ENCODE measurements at regions not wholly inside any gene's neighbourhood (a gene's known extent, or its start where the extent isn't known, plus 50 kb on each side); places are given as distances from the start of the nearest gene placed in this dataset.

DNA sequence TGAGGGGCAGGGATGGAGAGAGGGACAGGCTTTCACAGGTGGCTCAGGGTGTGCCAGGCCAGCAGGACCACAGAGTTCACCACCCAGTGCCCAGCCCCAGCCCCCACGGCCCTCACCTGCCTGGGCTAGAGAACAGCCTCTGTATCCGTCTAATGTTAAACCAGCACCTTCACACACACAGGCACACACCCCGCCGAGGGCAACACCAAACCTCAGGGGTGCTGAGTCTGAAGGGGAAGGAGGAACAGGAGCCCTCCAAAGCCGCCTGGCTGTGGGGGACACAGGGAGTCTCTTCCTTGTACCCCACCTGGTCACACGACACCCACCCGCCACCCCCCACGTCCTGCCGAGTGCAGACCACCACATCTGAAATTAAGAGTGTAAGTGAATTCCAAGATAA is 205.8 kb upstream of the SALL3 start:
- H3K4me3 ChIP-seq (ENCODE audit: low read depth, low read length), result no peak overlapping the region
- TF ChIP-seq, protein P1, sequence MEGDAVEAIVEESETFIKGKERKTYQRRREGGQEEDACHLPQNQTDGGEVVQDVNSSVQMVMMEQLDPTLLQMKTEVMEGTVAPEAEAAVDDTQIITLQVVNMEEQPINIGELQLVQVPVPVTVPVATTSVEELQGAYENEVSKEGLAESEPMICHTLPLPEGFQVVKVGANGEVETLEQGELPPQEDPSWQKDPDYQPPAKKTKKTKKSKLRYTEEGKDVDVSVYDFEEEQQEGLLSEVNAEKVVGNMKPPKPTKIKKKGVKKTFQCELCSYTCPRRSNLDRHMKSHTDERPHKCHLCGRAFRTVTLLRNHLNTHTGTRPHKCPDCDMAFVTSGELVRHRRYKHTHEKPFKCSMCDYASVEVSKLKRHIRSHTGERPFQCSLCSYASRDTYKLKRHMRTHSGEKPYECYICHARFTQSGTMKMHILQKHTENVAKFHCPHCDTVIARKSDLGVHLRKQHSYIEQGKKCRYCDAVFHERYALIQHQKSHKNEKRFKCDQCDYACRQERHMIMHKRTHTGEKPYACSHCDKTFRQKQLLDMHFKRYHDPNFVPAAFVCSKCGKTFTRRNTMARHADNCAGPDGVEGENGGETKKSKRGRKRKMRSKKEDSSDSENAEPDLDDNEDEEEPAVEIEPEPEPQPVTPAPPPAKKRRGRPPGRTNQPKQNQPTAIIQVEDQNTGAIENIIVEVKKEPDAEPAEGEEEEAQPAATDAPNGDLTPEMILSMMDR (IDR thresholded peaks at IDR 0.05; ENCODE audit: low read depth, low read length), result no peak
- in situ Hi-C loops (cut with HindIII; ENCODE audit: low sequenced_read_pairs), result no loop called here

DNA sequence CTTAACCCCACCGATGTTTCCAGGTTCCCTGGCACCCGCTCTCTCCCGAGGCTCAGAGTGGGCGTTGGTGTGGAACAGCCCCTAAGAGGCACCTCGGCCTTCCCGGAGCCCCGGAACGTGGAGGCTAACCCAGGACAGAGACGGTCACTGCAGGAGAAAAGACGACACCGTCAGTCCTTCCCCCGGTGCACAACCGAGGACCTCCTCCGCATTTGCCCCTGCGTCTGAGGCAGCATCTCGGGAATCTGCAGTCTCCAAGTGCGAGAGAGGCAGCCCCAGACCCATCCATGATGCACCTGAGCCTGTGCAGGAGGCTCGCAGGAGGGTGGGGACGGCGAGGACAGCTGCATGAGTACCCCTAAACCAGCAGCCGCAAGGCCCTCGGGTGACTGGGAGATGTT is 204.9 kb upstream of the SALL3 start:
- H3K4me3 ChIP-seq (ENCODE audit: low read depth, low read length), result no peak overlapping the region
- DNase-seq (ENCODE audit: low read depth, low spot score), result no peak
- in situ Hi-C loops (cut with HindIII; ENCODE audit: low sequenced_read_pairs), result no loop called here
- TF ChIP-seq, protein P1 (IDR thresholded peaks at IDR 0.05; ENCODE audit: low read depth, low read length), result no peak

More for the DNA sequence above, 205.8 kb upstream of the SALL3 start:
- DNase-seq (ENCODE audit: low read depth, low spot score), result no peak

DNA sequence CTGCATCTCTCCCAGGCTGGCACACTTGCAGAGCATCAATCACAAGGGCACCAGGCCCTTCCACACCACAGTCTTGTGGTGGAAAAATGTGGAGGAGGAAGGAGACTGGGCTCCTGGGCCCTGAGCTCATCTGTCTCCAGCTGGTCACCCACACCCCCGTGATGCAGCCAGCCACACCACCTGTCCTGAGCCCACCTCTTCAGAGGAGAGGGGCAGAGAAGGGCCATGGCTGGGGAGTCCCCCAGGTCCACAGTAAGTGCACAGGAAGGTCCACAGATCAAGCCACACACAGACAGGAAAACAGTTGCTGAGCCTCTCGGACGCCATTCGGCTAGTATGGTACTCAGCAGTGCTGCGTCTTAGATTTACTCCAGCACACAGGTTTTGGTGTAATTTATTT is 203.5 kb upstream of the SALL3 start:
- H3K4me3 ChIP-seq (ENCODE audit: low read depth, low read length), result no peak overlapping the region
- TF ChIP-seq, protein P1 (IDR thresholded peaks at IDR 0.05; ENCODE audit: low read depth, low read length), result no peak
- no peak for DNase-seq (ENCODE audit: low read depth, low spot score)
- in situ Hi-C loops (cut with HindIII; ENCODE audit: low sequenced_read_pairs), result no loop called here

DNA sequence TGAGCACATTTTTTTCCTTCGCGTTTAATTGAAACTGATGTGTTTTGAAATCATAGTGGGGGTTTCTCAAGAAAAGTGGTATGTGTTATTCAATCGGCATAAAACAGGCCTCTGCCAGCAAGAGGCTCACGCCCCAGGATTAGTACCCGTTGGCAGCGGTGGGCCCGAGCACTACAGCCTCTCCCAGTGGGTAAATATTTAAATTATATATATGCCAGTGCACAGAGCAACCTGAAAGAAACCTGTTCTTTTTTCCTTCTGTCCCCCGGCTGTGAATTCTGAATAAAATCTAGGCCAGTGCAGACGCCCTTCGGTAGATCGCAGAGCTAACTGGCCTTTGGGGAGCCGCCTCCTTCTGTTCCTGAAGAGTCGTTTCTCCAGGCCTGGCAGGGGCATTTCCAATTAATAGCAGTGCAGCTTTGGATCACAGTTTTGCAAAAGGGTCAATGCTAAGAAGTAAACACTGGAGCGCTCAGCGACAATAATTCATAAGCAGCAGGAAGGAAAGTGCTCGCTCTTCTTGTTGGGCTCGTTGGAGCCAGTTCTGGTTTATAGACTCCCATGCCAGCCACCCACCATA is 202.8 kb upstream of the SALL3 start:
- DNase-seq (ENCODE audit: low read depth, low spot score), result no peak
- in situ Hi-C loops (cut with HindIII; ENCODE audit: low sequenced_read_pairs), result no loop called here
- no peak overlapping the region for H3K4me3 ChIP-seq (ENCODE audit: low read depth, low read length)
- TF ChIP-seq, protein P1 (IDR thresholded peaks at IDR 0.05; ENCODE audit: low read depth, low read length), result no peak

DNA sequence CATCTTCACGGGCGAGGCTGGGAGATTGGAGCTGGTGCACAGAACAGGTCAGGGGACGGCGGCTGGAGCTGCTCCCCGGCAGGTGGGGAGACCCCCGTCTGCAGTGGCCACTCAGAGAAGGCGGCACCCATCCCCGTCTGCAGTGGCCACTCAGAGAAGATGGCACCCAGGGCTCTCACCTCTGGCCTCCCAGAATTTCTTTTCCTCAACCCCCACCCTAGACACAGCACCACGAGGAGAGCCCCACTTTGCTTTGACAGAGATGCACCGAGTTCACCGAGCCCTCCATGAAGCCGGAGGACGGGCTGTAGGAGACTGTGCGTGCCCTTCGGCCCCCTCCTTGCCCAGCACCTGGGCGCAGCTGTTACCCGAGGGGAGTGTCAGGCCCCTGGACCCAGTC is 201.6 kb upstream of the SALL3 start:
- in situ Hi-C loops (cut with HindIII; ENCODE audit: low sequenced_read_pairs), result no loop called here

DNA sequence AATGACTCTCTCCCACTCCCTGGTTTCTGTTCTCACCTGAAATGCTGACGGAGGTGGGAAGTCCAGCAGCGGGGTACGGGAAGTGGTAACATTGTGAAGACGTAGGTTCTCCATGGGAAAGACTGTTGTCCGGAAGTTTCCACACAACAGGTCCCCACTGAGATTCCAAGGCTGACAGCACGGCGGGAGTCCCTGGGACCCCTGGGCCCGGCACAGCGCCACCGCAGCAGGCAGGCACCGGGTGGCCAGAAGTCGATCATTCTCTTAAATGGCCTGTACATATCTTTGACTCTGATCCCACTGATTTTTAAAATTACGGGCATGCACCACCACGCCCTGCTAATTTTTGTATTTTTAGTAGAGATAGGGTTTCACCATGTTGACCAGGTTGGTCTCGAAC is 201.0 kb upstream of the SALL3 start:
- in situ Hi-C loops (cut with HindIII; ENCODE audit: low sequenced_read_pairs), result no loop called here
- no peak for DNase-seq (ENCODE audit: low read depth, low spot score)
- TF ChIP-seq, protein P1 (IDR thresholded peaks at IDR 0.05; ENCODE audit: low read depth, low read length), result no peak
- no peak overlapping the region for H3K4me3 ChIP-seq (ENCODE audit: low read depth, low read length)

More for the DNA sequence above, 201.6 kb upstream of the SALL3 start:
- no peak overlapping the region for H3K4me3 ChIP-seq (ENCODE audit: low read depth, low read length)
- no peak for DNase-seq (ENCODE audit: low read depth, low spot score)
- TF ChIP-seq, protein P1 (IDR thresholded peaks at IDR 0.05; ENCODE audit: low read depth, low read length), result no peak

Data from astrocyte of the spinal cord (primary cell).